Spleen (tissue), 11 donors: ENCODE measurements at regions not wholly inside any gene's neighbourhood (a gene's known extent, or its start where the extent isn't known, plus 50 kb on each side); places are given as distances from the start of the nearest gene placed in this dataset.

ENCODE experiments used
- DNase-seq: peaks from one replicate; pipeline ENCODE4 v3.0.0-alpha.2; 2020
- H3K27ac ChIP-seq, 8 donors: fragments of 200-600 bp; sonication (generic) in 7 of 8; 1 replicate in 4 of 8; 2 replicates in 4 of 8; pipeline versions ENCODE4 v1.5.0 to v1.8.0; 2016 to 2021; ENCODE audit warnings: inconsistent platforms in 4 of 8, mild to moderate bottlenecking in 4 of 8, moderate library complexity in 1 of 8
- H3K27me3 ChIP-seq, 7 donors: fragments of 200-600 bp; sonication (generic) in 6 of 7; replicated peaks in 1 of 7; 1 replicate in 4 of 7; 2 replicates in 3 of 7; pipeline versions ENCODE4 v1.5.0 to v1.8.0; 2016 to 2021; ENCODE audit warnings: inconsistent platforms in 3 of 7, mild to moderate bottlenecking in 1 of 7
- H3K36me3 ChIP-seq, 6 donors: fragments of 200-600 bp; sonication (generic) in 5 of 6; 1 replicate in 4 of 6; 2 replicates in 2 of 6; pipeline versions ENCODE4 v1.5.0 to v1.8.0; 2016 to 2021; ENCODE audit warnings: inconsistent platforms in 2 of 6
- H3K4me1 ChIP-seq, 6 donors: fragments of 200-600 bp; sonication (generic) in 5 of 6; 1 replicate in 3 of 6; 2 replicates in 3 of 6; pipeline versions ENCODE4 v1.5.0 to v1.8.0; 2016 to 2021; ENCODE audit warnings: inconsistent platforms in 3 of 6
- H3K4me3 ChIP-seq, 8 donors: fragments of 200-600 bp; sonication (generic) in 7 of 8; 1 replicate in 4 of 8; 2 replicates in 4 of 8; pipeline versions ENCODE4 v1.5.0 to v1.8.0; 2016 to 2021; ENCODE audit warnings: inconsistent platforms in 4 of 8, mild to moderate bottlenecking in 4 of 8, moderate library complexity in 2 of 8
- H3K9me3 ChIP-seq, 8 donors: fragments of 200-600 bp; sonication (generic) in 7 of 8; 1 replicate in 4 of 8; 2 replicates in 4 of 8; pipeline versions ENCODE4 v1.5.0 to v1.8.0; 2016 to 2021; ENCODE audit warnings: inconsistent platforms in 4 of 8
- POLR2A ChIP-seq, 3 donors: fragments of 450-650 bp; IDR thresholded peaks; one replicate each; pipeline ENCODE4 v1.5.1; 2017; ENCODE audit warnings: antibody characterized with exemption in 3 of 3, mild to moderate bottlenecking in 1 of 3
- POLR2AphosphoS5 ChIP-seq, 3 donors: sonication (generic); formaldehyde crosslinking; IDR thresholded peaks; one replicate each; pipeline ENCODE4 v1.5.1; 2017; ENCODE audit warnings: antibody characterized with exemption in 3 of 3
- WGBS, 5 donors: extraction: QIAGEN DNeasy Blood & Tissue Kit in 3 of 5; methylation state at CpG; one replicate each; pipeline versions ENCODE4 v1.1.5 to v1.1.7; 2013 to 2018; 5-methylcytosine and 5-hydroxymethylcytosine counted together
- intact Hi-C: fragments of 100-400 bp; cut with DNase I; formaldehyde crosslinking; loops from one replicate; pipeline ENCODE4 v1.15.0; 2023; ENCODE audit warnings: low total_unique reads
- TF ChIP-seq, protein P1 (sequence below), 11 experiments: fragments of 200-600 bp in 7 of 11; fragments of 450-650 bp in 4 of 11; sonication (generic) in 4 of 11; IDR thresholded peaks in 8 of 11; conservative IDR thresholded peaks in 3 of 11; 1 replicate in 7 of 11; 2 replicates in 4 of 11; pipeline versions ENCODE4 v1.4.0 to v1.8.0; 2016 to 2021; ENCODE audit warnings: antibody characterized with exemption in 11 of 11, inconsistent platforms in 4 of 11, mild to moderate bottlenecking in 1 of 11
- donor health status: healthy with polysubstance abuse.
- donor health status: DM: no; HTN: no; CAD: no; lungs with moderate emphysema.
- donor health status: DM: no; HTN: no; CAD: no.
- donor health status: Bipolar disorder and iron deficiency.
- donor health status: healthy.
- donor health status: DM: no; HTN: no; CAD: no.
- donor health status: DM: yes; HTN: yes; CAD: no.

DNA sequence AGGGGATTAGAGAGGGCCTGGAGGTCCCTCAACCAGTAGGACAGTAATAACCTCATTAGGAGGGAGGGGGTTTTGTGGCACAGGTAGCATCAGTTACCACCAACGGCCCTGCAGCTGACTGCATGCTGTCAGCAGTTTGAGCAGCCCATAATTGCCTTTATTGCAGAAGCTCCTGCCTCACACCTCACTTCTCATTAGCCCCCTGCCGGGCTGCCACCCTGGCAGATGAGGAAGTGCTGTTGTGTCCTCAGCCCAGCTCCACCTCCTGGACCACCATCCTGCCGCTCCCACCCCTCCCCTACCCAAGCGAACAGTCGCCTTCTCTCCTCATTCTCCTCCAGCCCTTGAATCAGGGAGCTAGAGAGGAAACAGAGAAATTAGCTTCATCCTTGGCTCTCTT, 237.4 kb downstream of the LMX1A start:
- H3K4me1 ChIP-seq, result no peaks in the 10 kb centered on the region
- peaks cover 0 to 69% (median 8%) of the 10 kb centered on the region in 7 donors for H3K27me3 ChIP-seq

DNA sequence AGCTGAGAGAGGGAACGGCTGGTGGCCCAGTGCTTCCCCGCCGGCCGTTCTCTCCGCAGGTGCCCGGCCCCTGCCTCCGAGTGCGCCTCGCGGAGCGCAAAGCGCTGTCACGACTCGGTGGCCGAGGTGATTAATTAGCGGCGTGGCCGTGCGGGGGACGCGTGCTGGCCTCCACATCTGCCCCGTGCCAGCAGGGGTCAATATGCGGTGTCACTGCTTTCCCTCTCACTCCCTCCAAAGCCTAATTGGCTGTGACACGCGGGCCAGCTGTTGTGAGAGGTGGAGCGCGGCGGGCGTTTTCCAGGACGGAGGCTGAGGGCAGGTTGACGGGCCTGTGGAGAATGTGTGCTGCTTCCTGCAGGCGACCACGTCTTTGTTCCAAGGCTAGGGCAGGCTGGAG, 239.0 kb downstream of the LMX1A start:
- TF ChIP-seq POLR2AphosphoS5 (IDR thresholded peaks at IDR 0.05) (no peak), POLR2A (IDR thresholded peaks at IDR 0.05) (no peak)
- TF ChIP-seq, protein P1, sequence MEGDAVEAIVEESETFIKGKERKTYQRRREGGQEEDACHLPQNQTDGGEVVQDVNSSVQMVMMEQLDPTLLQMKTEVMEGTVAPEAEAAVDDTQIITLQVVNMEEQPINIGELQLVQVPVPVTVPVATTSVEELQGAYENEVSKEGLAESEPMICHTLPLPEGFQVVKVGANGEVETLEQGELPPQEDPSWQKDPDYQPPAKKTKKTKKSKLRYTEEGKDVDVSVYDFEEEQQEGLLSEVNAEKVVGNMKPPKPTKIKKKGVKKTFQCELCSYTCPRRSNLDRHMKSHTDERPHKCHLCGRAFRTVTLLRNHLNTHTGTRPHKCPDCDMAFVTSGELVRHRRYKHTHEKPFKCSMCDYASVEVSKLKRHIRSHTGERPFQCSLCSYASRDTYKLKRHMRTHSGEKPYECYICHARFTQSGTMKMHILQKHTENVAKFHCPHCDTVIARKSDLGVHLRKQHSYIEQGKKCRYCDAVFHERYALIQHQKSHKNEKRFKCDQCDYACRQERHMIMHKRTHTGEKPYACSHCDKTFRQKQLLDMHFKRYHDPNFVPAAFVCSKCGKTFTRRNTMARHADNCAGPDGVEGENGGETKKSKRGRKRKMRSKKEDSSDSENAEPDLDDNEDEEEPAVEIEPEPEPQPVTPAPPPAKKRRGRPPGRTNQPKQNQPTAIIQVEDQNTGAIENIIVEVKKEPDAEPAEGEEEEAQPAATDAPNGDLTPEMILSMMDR (IDR thresholded peaks at IDR 0.05 in 8 of 11, conservative IDR thresholded peaks at IDR 0.05 in 3 of 11), result no peak
- no peak for DNase-seq
- intact Hi-C loops, result no loop called here
- Histone ChIP-seq H3K27ac (no peak overlapping the region), H3K36me3 (no peaks in the 10 kb centered on the region), H3K27me3 (peaks cover 0 to 69% (median 8%) of the 10 kb centered on the region in 7 donors), H3K9me3 (no peaks in the 10 kb centered on the region), H3K4me3 (no peak overlapping the region), H3K4me1 (no peaks in the 10 kb centered on the region)
- WGBS, 5 donors, result 1 to 9% (median 2%) methylated on average over 30 to 33 of the region's 33 CpGs

More for the DNA sequence above, 237.4 kb downstream of the LMX1A start:
- TF ChIP-seq POLR2AphosphoS5 (IDR thresholded peaks at IDR 0.05), result no peak
- TF ChIP-seq, protein P1 (IDR thresholded peaks at IDR 0.05 in 8 of 11, conservative IDR thresholded peaks at IDR 0.05 in 3 of 11), result no peak
- no peak for TF ChIP-seq POLR2A (IDR thresholded peaks at IDR 0.05)
- no peaks in the 10 kb centered on the region for H3K36me3 ChIP-seq
- H3K27ac ChIP-seq, result no peak overlapping the region
- intact Hi-C loops, result no loop called here
- no peak for DNase-seq
- H3K4me3 ChIP-seq, result no peak overlapping the region
- 31 to 56% (median 38%) methylated on average over 5 of the region's 5 CpGs for WGBS, 5 donors
- no peaks in the 10 kb centered on the region for H3K9me3 ChIP-seq

DNA sequence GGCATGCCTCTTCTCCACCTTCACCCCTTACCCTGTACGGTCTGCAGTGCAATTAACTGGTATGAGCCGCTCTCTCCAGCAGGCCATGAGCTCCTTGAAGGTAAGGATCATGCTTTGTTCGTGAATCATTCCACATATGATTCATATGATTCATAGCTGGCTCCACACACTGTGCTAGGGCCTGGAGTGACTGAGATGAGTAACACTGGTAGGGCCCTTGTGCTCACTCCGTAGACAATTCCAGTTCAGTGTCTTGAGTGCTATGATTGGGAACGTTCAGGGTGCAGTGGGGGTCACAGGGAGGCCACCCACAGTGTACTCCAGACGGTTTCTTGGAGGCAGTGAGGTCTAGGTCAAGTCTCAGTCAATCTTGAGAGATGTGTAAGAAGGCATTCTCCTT, 239.8 kb downstream of the LMX1A start:
- Histone ChIP-seq H3K9me3 (no peaks in the 10 kb centered on the region), H3K36me3 (no peaks in the 10 kb centered on the region), H3K4me1 (no peaks in the 10 kb centered on the region), H3K4me3 (no peak overlapping the region), H3K27ac (no peak overlapping the region), H3K27me3 (peaks cover 0 to 73% (median 8%) of the 10 kb centered on the region in 7 donors)
- TF ChIP-seq, protein P1 (IDR thresholded peaks at IDR 0.05 in 8 of 11, conservative IDR thresholded peaks at IDR 0.05 in 3 of 11), result no peak
- TF ChIP-seq POLR2AphosphoS5 (IDR thresholded peaks at IDR 0.05) (no peak), POLR2A (IDR thresholded peaks at IDR 0.05) (no peak)
- 62 to 86% (median 71%) methylated on average over 6 of the region's 6 CpGs for WGBS, 5 donors
- no peak for DNase-seq
- intact Hi-C loops, result no loop called here

DNA sequence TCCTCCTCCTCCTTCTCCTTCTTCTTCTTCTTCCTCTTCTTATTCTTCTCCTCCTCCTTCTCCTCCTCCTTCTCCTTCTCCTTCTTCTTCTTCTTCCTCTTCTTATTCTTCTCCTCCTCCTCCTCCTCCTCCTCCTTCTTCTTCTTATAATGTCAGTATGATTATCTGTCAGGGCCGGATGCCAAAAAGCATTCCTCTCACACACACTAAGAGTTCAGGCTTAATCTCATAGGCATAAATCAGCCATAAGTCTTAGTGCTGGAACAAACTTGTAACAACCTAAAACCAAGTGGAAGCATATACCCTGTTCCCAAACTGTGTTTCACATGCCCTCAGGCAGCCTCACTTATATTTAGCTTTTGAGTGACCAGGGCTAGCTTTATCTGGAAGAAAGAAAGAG, 240.3 kb downstream of the LMX1A start:
- Histone ChIP-seq H3K36me3 (no peaks in the 10 kb centered on the region), H3K4me3 (no peak overlapping the region), H3K27ac (no peak overlapping the region), H3K9me3 (no peaks in the 10 kb centered on the region), H3K4me1 (no peaks in the 10 kb centered on the region), H3K27me3 (peaks cover 0 to 77% (median 8%) of the 10 kb centered on the region in 7 donors)
- TF ChIP-seq POLR2AphosphoS5 (IDR thresholded peaks at IDR 0.05) (no peak), POLR2A (IDR thresholded peaks at IDR 0.05) (no peak)
- TF ChIP-seq, protein P1 (IDR thresholded peaks at IDR 0.05 in 8 of 11, conservative IDR thresholded peaks at IDR 0.05 in 3 of 11), result no peak
- intact Hi-C loops, result no loop called here
- 61 to 72% (median 70%) methylated on average over 1 of the region's 1 CpG for WGBS, 5 donors
- no peak for DNase-seq
